Fibroblast of upper back skin (primary cell): ENCODE measurements at regions not wholly inside any gene's neighbourhood (a gene's known extent, or its start where the extent isn't known, plus 50 kb on each side); places are given as distances from the start of the nearest gene placed in this dataset.
A peak's percentile ranks its signal among the peaks of the same experiment; 100 is the strongest.

Source experiments
- DNase-seq: peaks from one replicate; pipeline ENCODE4 v3.0.0-alpha.2; 2013

GRCh38 chr3:113096188-113096892 lies 105.6 kb downstream of the GTPBP8 start:
- peak; percentile 68 for DNase-seq

- DNase-seq, result peak; percentile 99
These were observed 107.2 kb downstream of the GTPBP8 start for GRCh38 chr3:113097960-113098447.

GRCh38 chr3:113100063-113100462 lies 109.3 kb downstream of the GTPBP8 start:
- no peak for DNase-seq

GRCh38 chr3:113103588-113103987 lies 107.8 kb upstream of the BOC start:
- no peak for DNase-seq

GRCh38 chr3:113104357-113105092 lies 106.8 kb upstream of the BOC start:
- no peak for DNase-seq

- DNase-seq, result peak; percentile 47
These were observed 106.3 kb upstream of the BOC start for GRCh38 chr3:113105093-113105449.

- peak; percentile 87 for DNase-seq
These were observed 105.2 kb upstream of the BOC start for GRCh38 chr3:113105966-113106660.

GRCh38 chr3:113110267-113110666 lies 101.1 kb upstream of the BOC start:
- peak; percentile 43 for DNase-seq

GRCh38 chr3:113111011-113111707 lies 100.2 kb upstream of the BOC start:
- peak; percentile 32 for DNase-seq

GRCh38 chr3:113113361-113113760 lies 98.0 kb upstream of the BOC start:
- DNase-seq, result no peak

- DNase-seq, result peak; percentile 93
These were observed 93.7 kb upstream of the BOC start for GRCh38 chr3:113117511-113118234.

- DNase-seq, result no peak
These were observed 93.0 kb upstream of the BOC start for GRCh38 chr3:113118336-113118735.

- no peak for DNase-seq
These were observed 87.0 kb upstream of the BOC start for GRCh38 chr3:113124256-113124830.

GRCh38 chr3:113125951-113126350 lies 85.4 kb upstream of the BOC start:
- no peak for DNase-seq

- peak; percentile 31 for DNase-seq
These were observed 82.9 kb upstream of the BOC start for GRCh38 chr3:113128386-113129015.

GRCh38 chr3:113129168-113129567 lies 82.2 kb upstream of the BOC start:
- DNase-seq, result no peak

GRCh38 chr3:113132571-113132996 lies 78.8 kb upstream of the BOC start:
- peak; percentile 84 for DNase-seq

- DNase-seq, result no peak
These were observed 78.2 kb upstream of the BOC start for GRCh38 chr3:113133140-113133539.

GRCh38 chr3:113136071-113136470 lies 75.3 kb upstream of the BOC start:
- DNase-seq, result peak; percentile 40

GRCh38 chr3:113136544-113136943 lies 74.8 kb upstream of the BOC start:
- no peak for DNase-seq
